PFSK-1 (cell line): ENCODE measurements at regions not wholly inside any gene's neighbourhood (a gene's known extent, or its start where the extent isn't known, plus 50 kb on each side); places are given as distances from the start of the nearest gene placed in this dataset.

Experiments used
- FOXP2 ChIP-seq: optimal IDR thresholded peaks from 2 replicates; pipeline ENCODE3; 2011; ENCODE audit warnings: borderline replicate concordance, control low read depth, inconsistent platforms; ENCODE audit not compliant: insufficient read depth; ENCODE audit errors: extremely low read length, extremely low read depth
- POLR2AphosphoS5 ChIP-seq: IDR thresholded peaks from 2 replicates; pipeline ENCODE4 v1.6.1; 2012; ENCODE audit warnings: low read depth, mild to moderate bottlenecking, control low read depth, low read length, moderate library complexity
- REST ChIP-seq, 2 experiments: IDR thresholded peaks; 2 replicates each; pipeline versions ENCODE4 v1.6.1 to v1.8.0; 2011 to 2012; ENCODE audit warnings: low read depth in 2 of 2, low read length in 2 of 2, control low read depth in 1 of 2, inconsistent platforms in 1 of 2, mild to moderate bottlenecking in 1 of 2, moderate library complexity in 1 of 2; ENCODE audit not compliant: insufficient read depth in 1 of 2
- SIN3A ChIP-seq: IDR thresholded peaks from 2 replicates; pipeline ENCODE4 v1.6.1; 2012; ENCODE audit warnings: mild to moderate bottlenecking, low read length, moderate library complexity, borderline replicate concordance; ENCODE audit not compliant: insufficient read depth
- TAF1 ChIP-seq: IDR thresholded peaks from 2 replicates; pipeline ENCODE4 v1.6.1; 2012; ENCODE audit warnings: low read length, control low read depth, borderline replicate concordance; ENCODE audit not compliant: insufficient read depth

- TF ChIP-seq SIN3A (no peak), POLR2AphosphoS5 (no peak), REST (IDR thresholded peaks at IDR 0.05; ENCODE audit: insufficient read depth in 1 of 2, low read depth in 2 of 2, low read length in 2 of 2) (no peak), TAF1 (no peak), FOXP2 (no peak)
These were observed 383.3 kb upstream of the ATP11B start for GRCh38 chr3:182410051-182410450.

GRCh38 chr3:182412066-182412465 is 381.2 kb upstream of the ATP11B start:
- TF ChIP-seq REST (IDR thresholded peaks at IDR 0.05; ENCODE audit: insufficient read depth in 1 of 2, low read depth in 2 of 2, low read length in 2 of 2): no peak
- no peak for TF ChIP-seq POLR2AphosphoS5
- no peak for TF ChIP-seq FOXP2
- TF ChIP-seq TAF1: no peak
- TF ChIP-seq SIN3A: no peak

- TF ChIP-seq REST (IDR thresholded peaks at IDR 0.05; ENCODE audit: insufficient read depth in 1 of 2, low read depth in 2 of 2, low read length in 2 of 2): no peak
- no peak for TF ChIP-seq POLR2AphosphoS5
- no peak for TF ChIP-seq FOXP2
- no peak for TF ChIP-seq SIN3A
- no peak for TF ChIP-seq TAF1
These were observed 380.2 kb upstream of the ATP11B start for GRCh38 chr3:182413061-182413460.

GRCh38 chr3:182413682-182414081 is 379.6 kb upstream of the ATP11B start:
- TF ChIP-seq POLR2AphosphoS5 (no peak), FOXP2 (no peak), TAF1 (no peak), SIN3A (no peak), REST (IDR thresholded peaks at IDR 0.05; ENCODE audit: insufficient read depth in 1 of 2, low read depth in 2 of 2, low read length in 2 of 2) (no peak)

GRCh38 chr3:182414586-182414985 is 378.7 kb upstream of the ATP11B start:
- TF ChIP-seq REST (IDR thresholded peaks at IDR 0.05; ENCODE audit: insufficient read depth in 1 of 2, low read depth in 2 of 2, low read length in 2 of 2) (no peak), TAF1 (no peak), POLR2AphosphoS5 (no peak)
